Mesenchymal stem cell (in vitro differentiated cells and primary cell): ENCODE measurements at regions not wholly inside any gene's neighbourhood (a gene's known extent, or its start where the extent isn't known, plus 50 kb on each side); places are given as distances from the start of the nearest gene placed in this dataset.

Experiments used
- DNase-seq: peaks from one replicate; pipeline ENCODE4 v3.0.0-alpha.2; 2013
- H2AFZ ChIP-seq: one replicate; pipeline ENCODE4 v1.6.1; 2013; ENCODE audit warnings: low read depth, mild to moderate bottlenecking, control low read depth, inconsistent platforms, low read length, moderate library complexity
- H2AK5ac ChIP-seq: 2 replicates; pipeline ENCODE4 v1.6.1; 2013; ENCODE audit warnings: low read length, moderate library complexity, mild to moderate bottlenecking, inconsistent platforms; ENCODE audit not compliant: severe bottlenecking
- H2BK120ac ChIP-seq: one replicate; pipeline ENCODE4 v1.6.1; 2013; ENCODE audit warnings: low read depth, mild to moderate bottlenecking, inconsistent platforms, low read length, moderate library complexity
- H2BK12ac ChIP-seq, 2 experiments: one replicate each; pipeline ENCODE4 v1.6.1; 2013; ENCODE audit warnings: inconsistent platforms in 2 of 2, low read length in 2 of 2, mild to moderate bottlenecking in 2 of 2, moderate library complexity in 2 of 2, control low read depth in 1 of 2
- H2BK15ac ChIP-seq: one replicate; pipeline ENCODE4 v1.6.1; 2013; ENCODE audit warnings: mild to moderate bottlenecking, low read depth, inconsistent platforms; ENCODE audit not compliant: poor library complexity, severe bottlenecking
- H2BK5ac ChIP-seq: 2 replicates; pipeline ENCODE4 v1.6.1; 2013; ENCODE audit warnings: low read depth, mild to moderate bottlenecking, low read length, control low read depth, inconsistent platforms; ENCODE audit not compliant: poor library complexity, severe bottlenecking
- H3K14ac ChIP-seq, 2 experiments: one replicate each; pipeline ENCODE4 v1.6.1; 2013; ENCODE audit warnings: inconsistent platforms in 2 of 2, low read length in 2 of 2, control low read depth in 1 of 2, mild to moderate bottlenecking in 1 of 2, moderate library complexity in 1 of 2
- H3K18ac ChIP-seq, 2 experiments: one replicate each; pipeline ENCODE4 v1.6.1; 2013; ENCODE audit warnings: inconsistent platforms in 2 of 2, low read length in 2 of 2, control low read depth in 1 of 2, low read depth in 1 of 2, mild to moderate bottlenecking in 1 of 2
- H3K23ac ChIP-seq, 2 experiments: one replicate each; pipeline ENCODE4 v1.6.1; 2013; ENCODE audit warnings: inconsistent platforms in 2 of 2, low read length in 2 of 2, mild to moderate bottlenecking in 2 of 2, moderate library complexity in 2 of 2, control low read depth in 1 of 2
- H3K27ac ChIP-seq: 2 replicates; pipeline ENCODE4 v1.5.1; 2013; ENCODE audit warnings: mild to moderate bottlenecking, moderate library complexity, low read length, control low read depth, inconsistent platforms; ENCODE audit not compliant: poor library complexity, severe bottlenecking
- H3K27me3 ChIP-seq, 2 experiments: 2 replicates each; pipeline versions ENCODE4 v1.6.1 to v1.7.0; 2013; ENCODE audit warnings: low read length in 2 of 2, mild to moderate bottlenecking in 2 of 2, moderate library complexity in 2 of 2, control low read depth in 1 of 2, inconsistent platforms in 1 of 2; ENCODE audit not compliant: control insufficient read depth in 1 of 2, insufficient read depth in 1 of 2
- H3K36me3 ChIP-seq, 2 experiments: 2 replicates each; pipeline versions ENCODE4 v1.6.1 to v1.7.0; 2013; ENCODE audit warnings: low read length in 2 of 2, control low read depth in 1 of 2, inconsistent platforms in 1 of 2, low read depth in 1 of 2, mild to moderate bottlenecking in 1 of 2; ENCODE audit not compliant: insufficient read depth in 2 of 2, control insufficient read depth in 1 of 2
- H3K4ac ChIP-seq, 2 experiments: one replicate each; pipeline ENCODE4 v1.6.1; 2013; ENCODE audit warnings: inconsistent platforms in 2 of 2, low read length in 2 of 2, mild to moderate bottlenecking in 2 of 2, moderate library complexity in 2 of 2, control low read depth in 1 of 2, low read depth in 1 of 2
- H3K4me1 ChIP-seq: 2 replicates; pipeline ENCODE4 v1.6.1; 2013; ENCODE audit warnings: low read depth, low read length, control low read depth; ENCODE audit not compliant: control insufficient read depth, insufficient read depth
- H3K4me2 ChIP-seq: 2 replicates; pipeline ENCODE4 v1.6.1; 2013; ENCODE audit warnings: low read length, mild to moderate bottlenecking, inconsistent platforms; ENCODE audit not compliant: poor library complexity, severe bottlenecking
- H3K4me3 ChIP-seq, 2 experiments: 2 replicates each; pipeline versions ENCODE4 v1.5.1 to v1.7.0; 2013; ENCODE audit warnings: low read length in 2 of 2, mild to moderate bottlenecking in 2 of 2, control low read depth in 1 of 2, low read depth in 1 of 2; ENCODE audit not compliant: insufficient read depth in 1 of 2
- H3K79me1 ChIP-seq: replicated peaks from 2 replicates; pipeline ENCODE4 v1.6.1; 2013; ENCODE audit warnings: mild to moderate bottlenecking, control low read depth, low read length, inconsistent platforms; ENCODE audit not compliant: poor library complexity, severe bottlenecking
- H3K9ac ChIP-seq: 2 replicates; pipeline ENCODE4 v1.7.0; 2013; ENCODE audit warnings: mild to moderate bottlenecking, low read length, moderate library complexity
- H3K9me3 ChIP-seq: 2 replicates; pipeline ENCODE4 v1.7.0; 2013; ENCODE audit warnings: mild to moderate bottlenecking, low read length; ENCODE audit not compliant: control insufficient read depth
- H4K8ac ChIP-seq: one replicate; pipeline ENCODE4 v1.6.1; 2013; ENCODE audit warnings: inconsistent platforms, mild to moderate bottlenecking, low read length, moderate library complexity
- H4K91ac ChIP-seq: one replicate; pipeline ENCODE4 v1.6.1; 2013; ENCODE audit warnings: mild to moderate bottlenecking, low read length, inconsistent platforms
- WGBS: methylation state at CpG from one replicate; pipeline ENCODE4 v1.1.7; 2013; ENCODE audit warnings: mixed read lengths; 5-methylcytosine and 5-hydroxymethylcytosine counted together

DNA sequence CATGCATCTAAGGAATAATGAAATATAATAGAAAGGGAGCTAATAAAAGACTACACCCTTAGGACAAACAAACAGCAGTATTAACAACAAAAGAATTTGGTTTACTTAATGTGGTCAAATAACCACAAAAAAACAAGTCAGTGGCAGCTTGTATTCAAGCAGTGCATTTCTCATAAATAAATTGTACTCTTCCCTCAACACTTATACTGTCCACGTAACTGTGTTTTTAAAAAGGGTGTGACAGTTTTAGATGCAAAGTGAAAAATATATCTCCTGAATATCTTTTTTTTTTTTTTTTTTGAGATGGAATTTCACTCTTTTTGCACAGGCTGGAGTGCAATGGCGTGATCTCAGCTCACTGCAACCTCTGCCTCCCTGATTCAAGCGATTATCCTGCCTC, 698.2 kb upstream of the CADM2 start:
- H2BK120ac ChIP-seq = no peak overlapping the region
- no peak overlapping the region for H4K8ac ChIP-seq
- no peaks in the 10 kb centered on the region for H3K4me1 ChIP-seq
- no peak for DNase-seq
- H3K79me1 ChIP-seq = no peaks in the 10 kb centered on the region
- H3K23ac ChIP-seq = no peak overlapping the region
- H3K4ac ChIP-seq = no peak overlapping the region
- H3K36me3 ChIP-seq = no peaks in the 10 kb centered on the region
- no CpG with 5 or more reads among the region's 3 CpGs for WGBS
- no peak overlapping the region for H2BK5ac ChIP-seq
- no peak overlapping the region for H2AFZ ChIP-seq
- no peak overlapping the region for H3K9ac ChIP-seq
- H2BK15ac ChIP-seq = no peak overlapping the region
- H4K91ac ChIP-seq = no peak overlapping the region
- H3K4me2 ChIP-seq = no peak overlapping the region
- H3K4me3 ChIP-seq = no peak overlapping the region
- H3K27me3 ChIP-seq = no peaks in the 10 kb centered on the region
- no peak overlapping the region for H2AK5ac ChIP-seq
- no peaks in the 10 kb centered on the region for H3K9me3 ChIP-seq
- H2BK12ac ChIP-seq = no peak overlapping the region
- no peak overlapping the region for H3K27ac ChIP-seq
- no peak overlapping the region for H3K18ac ChIP-seq
- H3K14ac ChIP-seq = no peak overlapping the region

DNA sequence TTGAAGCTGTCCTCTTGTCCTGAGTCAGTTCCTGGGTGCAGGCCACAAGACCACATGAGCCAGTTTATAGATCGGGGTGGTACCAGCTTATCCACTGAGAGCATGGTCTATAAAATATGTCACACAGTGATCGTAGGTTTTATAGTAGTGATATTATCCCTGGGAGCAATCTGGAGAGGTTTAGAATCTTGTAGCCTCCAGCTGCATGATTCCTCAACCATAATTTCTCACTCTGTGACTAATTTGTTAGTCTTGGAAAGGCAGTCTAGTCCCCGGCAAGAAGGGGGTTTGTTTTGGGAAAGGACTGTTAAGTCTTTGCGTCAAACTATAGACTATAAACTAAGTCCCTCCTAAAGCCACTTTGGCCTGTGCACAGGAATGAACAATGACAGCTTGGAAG, 693.0 kb upstream of the CADM2 start:
- Histone ChIP-seq H3K9me3 (peaks cover 6% of the 10 kb centered on the region), H2BK5ac (no peak overlapping the region), H3K27ac (no peak overlapping the region), H3K18ac (no peak overlapping the region), H3K36me3 (no peaks in the 10 kb centered on the region), H3K79me1 (no peaks in the 10 kb centered on the region), H3K27me3 (no peaks in the 10 kb centered on the region), H3K4me2 (no peak overlapping the region), H3K4ac (no peak overlapping the region), H4K8ac (no peak overlapping the region), H2BK120ac (no peak overlapping the region), H2AK5ac (no peak overlapping the region), H3K23ac (no peak overlapping the region), H2AFZ (no peak overlapping the region), H3K4me1 (no peaks in the 10 kb centered on the region), H2BK15ac (no peak overlapping the region), H2BK12ac (no peak overlapping the region), H3K9ac (no peak overlapping the region), H4K91ac (no peak overlapping the region), H3K14ac (no peak overlapping the region), H3K4me3 (no peak overlapping the region)
- no peak for DNase-seq
- 89% methylated on average over 3 of the region's 4 CpGs for WGBS

DNA sequence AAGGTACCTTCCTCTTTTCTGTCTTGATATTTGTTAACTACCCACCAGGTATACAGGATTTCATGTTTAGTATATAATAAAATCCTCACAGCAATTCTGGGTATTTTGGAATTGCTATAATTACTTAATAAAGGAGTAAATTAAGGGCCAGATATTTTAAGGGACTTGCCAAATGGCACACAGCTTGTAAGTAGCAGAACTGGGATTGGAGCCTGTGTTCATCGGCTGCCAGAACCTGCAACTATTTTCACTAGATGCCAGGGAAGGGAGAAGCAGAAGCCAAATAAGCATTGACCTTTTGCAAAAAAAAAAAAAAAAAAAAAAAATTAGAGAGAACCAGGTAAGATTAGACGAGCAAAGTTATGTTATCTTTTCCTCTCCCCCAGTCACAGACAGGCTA, 683.3 kb upstream of the CADM2 start:
- Histone ChIP-seq H3K9me3 (peaks cover 5% of the 10 kb centered on the region), H3K14ac (no peak overlapping the region), H3K9ac (no peak overlapping the region), H3K23ac (no peak overlapping the region), H2BK5ac (no peak overlapping the region), H3K36me3 (no peaks in the 10 kb centered on the region), H2BK120ac (no peak overlapping the region), H3K4me2 (no peak overlapping the region), H2AK5ac (no peak overlapping the region), H3K4ac (no peak overlapping the region), H2AFZ (no peak overlapping the region), H3K27ac (no peak overlapping the region), H3K4me1 (no peaks in the 10 kb centered on the region), H3K4me3 (no peak overlapping the region), H3K18ac (no peak overlapping the region), H4K91ac (no peak overlapping the region), H3K27me3 (no peaks in the 10 kb centered on the region), H2BK15ac (no peak overlapping the region), H3K79me1 (no peaks in the 10 kb centered on the region), H4K8ac (no peak overlapping the region), H2BK12ac (no peak overlapping the region)
- WGBS = 100% methylated on average over 1 of the region's 2 CpGs
- DNase-seq = no peak

DNA sequence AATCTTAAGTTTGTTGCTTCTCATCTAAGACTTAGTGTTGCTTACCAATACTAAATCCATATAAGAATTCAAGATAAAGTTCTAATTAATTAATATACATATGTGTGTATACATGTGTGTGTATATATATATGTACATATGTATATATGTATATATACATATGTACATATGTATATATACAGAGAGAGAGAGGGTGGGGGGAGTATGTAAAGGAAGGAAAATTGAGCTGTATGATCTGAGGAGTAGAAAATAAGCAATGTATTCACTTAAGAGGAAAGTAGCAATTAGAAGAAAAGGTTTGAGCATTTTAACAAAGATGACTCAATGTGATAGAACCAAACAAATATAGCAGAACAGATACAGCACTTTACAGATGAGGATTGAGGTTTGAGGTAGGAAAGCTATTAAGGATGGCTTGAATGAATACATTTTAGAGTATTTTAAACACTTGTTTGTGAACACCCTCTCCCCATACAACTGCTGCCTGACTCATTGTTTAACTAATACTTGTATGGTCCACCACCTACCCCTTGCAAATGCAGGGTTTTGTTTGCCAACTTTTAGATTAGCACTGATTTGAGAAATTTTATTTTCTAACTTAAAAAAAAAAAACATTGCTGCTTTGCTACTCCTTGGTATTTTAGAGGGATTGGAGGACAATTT, 681.1 kb upstream of the CADM2 start:
- Histone ChIP-seq H3K4me2 (no peak overlapping the region), H2BK15ac (no peak overlapping the region), H3K9me3 (peaks cover 5% of the 10 kb centered on the region), H3K4ac (no peak overlapping the region), H3K27me3 (no peaks in the 10 kb centered on the region), H2BK5ac (no peak overlapping the region), H3K36me3 (no peaks in the 10 kb centered on the region), H3K27ac (no peak overlapping the region), H3K14ac (no peak overlapping the region), H2AK5ac (no peak overlapping the region), H3K4me1 (no peaks in the 10 kb centered on the region), H3K79me1 (no peaks in the 10 kb centered on the region), H3K4me3 (no peak overlapping the region), H4K8ac (no peak overlapping the region), H2BK12ac (no peak overlapping the region), H2BK120ac (no peak overlapping the region), H3K23ac (no peak overlapping the region), H2AFZ (no peak overlapping the region), H3K9ac (no peak overlapping the region), H3K18ac (no peak overlapping the region), H4K91ac (no peak overlapping the region)
- DNase-seq = no peak
